ENCODE measurements at regions not wholly inside any gene's neighbourhood (a gene's known extent, or its start where the extent isn't known, plus 50 kb on each side); places are given as distances from the start of the nearest gene placed in this dataset.

DNA sequence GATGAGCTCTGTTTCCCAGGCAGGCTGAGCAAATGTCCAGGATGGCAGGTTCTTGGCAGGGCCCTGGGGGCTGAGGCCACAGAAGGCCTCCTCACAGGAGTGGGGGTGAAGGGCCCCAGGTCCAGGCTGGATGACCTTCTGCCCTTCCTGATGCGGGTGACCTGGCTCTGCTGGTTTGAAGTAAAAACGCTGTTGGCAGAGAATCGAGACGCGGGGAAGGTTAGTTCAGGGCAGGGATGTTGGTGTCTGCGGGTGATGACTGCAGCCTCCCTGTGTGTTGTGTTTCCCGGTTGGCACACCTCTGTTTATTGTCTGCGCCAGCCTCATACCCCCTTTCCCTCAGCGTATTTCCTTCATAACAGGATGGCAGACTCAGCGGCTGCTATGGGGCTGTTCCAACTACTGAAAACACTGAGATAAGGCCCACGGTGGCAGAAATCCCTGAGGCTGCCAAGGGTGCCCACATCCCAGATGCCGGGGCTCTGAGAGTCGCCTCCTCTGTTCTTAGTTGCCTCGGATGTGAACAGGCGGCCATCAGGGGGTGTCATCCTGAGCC, 104.6 kb downstream of the METRNL start:
- Histone ChIP-seq H3K27me3 (ENCODE audit: insufficient read depth, low read length) (peaks cover 22% of the 10 kb centered on the region), H3K9me3 (ENCODE audit: low read length) (no peaks in the 10 kb centered on the region), H3K4me1 (ENCODE audit: insufficient read depth, low read length, severe bottlenecking) (no peaks in the 10 kb centered on the region), H3K9me2 (ENCODE audit: low read depth, low read length) (no peaks in the 10 kb centered on the region), H3K27ac (ENCODE audit: low read depth, low read length, poor library complexity, severe bottlenecking) (no peak overlapping the region), H3K4me3 (ENCODE audit: low read depth, low read length, poor library complexity, severe bottlenecking) (no peak overlapping the region), H3F3A (ENCODE audit: insufficient read depth, low read length) (no peaks in the 10 kb centered on the region), H2AFZ (ENCODE audit: low read length) (no peak overlapping the region), H3K9ac (ENCODE audit: low read length) (no peak overlapping the region), H3K79me2 (ENCODE audit: insufficient read depth, low read length) (no peaks in the 10 kb centered on the region), H3K36me3 (ENCODE audit: insufficient read depth, low read length) (no peaks in the 10 kb centered on the region), H3K4me2 (ENCODE audit: low read length) (no peak overlapping the region), H4K20me1 (ENCODE audit: insufficient read depth, low read length) (no peaks in the 10 kb centered on the region)
- TF ChIP-seq, protein P1, sequence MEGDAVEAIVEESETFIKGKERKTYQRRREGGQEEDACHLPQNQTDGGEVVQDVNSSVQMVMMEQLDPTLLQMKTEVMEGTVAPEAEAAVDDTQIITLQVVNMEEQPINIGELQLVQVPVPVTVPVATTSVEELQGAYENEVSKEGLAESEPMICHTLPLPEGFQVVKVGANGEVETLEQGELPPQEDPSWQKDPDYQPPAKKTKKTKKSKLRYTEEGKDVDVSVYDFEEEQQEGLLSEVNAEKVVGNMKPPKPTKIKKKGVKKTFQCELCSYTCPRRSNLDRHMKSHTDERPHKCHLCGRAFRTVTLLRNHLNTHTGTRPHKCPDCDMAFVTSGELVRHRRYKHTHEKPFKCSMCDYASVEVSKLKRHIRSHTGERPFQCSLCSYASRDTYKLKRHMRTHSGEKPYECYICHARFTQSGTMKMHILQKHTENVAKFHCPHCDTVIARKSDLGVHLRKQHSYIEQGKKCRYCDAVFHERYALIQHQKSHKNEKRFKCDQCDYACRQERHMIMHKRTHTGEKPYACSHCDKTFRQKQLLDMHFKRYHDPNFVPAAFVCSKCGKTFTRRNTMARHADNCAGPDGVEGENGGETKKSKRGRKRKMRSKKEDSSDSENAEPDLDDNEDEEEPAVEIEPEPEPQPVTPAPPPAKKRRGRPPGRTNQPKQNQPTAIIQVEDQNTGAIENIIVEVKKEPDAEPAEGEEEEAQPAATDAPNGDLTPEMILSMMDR (IDR thresholded peaks at IDR 0.05; ENCODE audit: low read length): no peak
- no peak for TF ChIP-seq EZH2 (IDR thresholded peaks at IDR 0.05; ENCODE audit: borderline replicate concordance, low read length)

DNA sequence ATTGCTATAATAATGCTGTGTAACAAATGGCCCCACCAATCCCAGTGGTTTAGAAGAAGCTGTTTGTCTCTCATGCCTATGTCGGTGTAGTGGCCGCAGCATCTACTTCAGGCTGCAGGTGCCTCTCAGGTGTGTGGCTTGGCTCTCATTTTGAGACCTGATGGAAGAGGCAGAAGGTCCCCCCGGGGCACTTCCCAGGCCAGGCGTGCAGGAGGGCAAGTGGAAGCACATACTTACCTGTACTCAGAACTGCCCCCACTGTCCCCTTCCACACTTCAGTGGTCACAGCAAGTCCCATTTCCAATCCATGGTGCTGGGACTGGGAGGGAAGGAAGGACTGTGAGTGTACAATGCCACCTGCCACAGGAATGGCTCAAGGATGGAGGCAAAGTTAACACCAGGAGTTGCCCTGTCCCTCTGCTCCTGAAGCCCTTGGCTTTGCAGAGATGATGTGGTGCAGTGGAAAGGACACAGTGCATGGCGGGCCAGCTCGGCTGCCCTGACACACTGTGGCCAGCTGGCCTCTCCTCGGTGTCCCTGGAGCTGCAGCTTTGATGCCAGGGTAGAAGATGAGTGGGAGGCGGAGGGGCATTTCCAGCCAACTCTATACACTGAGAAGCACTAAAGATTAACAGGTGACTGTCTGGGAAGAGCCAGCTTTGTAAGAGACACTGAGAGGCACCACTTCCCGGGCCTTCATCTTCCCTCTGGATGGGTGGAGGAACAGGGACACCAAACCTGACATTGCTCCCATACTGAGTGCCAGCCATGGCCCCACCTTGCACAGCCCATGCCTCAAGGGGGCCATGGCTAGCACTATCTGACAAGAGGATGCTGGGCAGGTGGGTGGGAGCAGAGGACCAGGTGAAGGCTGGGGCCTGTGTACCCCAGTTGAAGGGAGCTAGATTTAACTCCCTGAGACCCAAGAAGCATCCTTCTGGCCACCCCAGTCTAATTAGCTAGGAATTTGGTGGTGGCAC, 105.9 kb downstream of the METRNL start:
- no peak overlapping the region for H3K27ac ChIP-seq (ENCODE audit: low read depth, low read length, poor library complexity, severe bottlenecking)
- no peak overlapping the region for H3K4me3 ChIP-seq (ENCODE audit: low read depth, low read length, poor library complexity, severe bottlenecking)
- H3K79me2 ChIP-seq (ENCODE audit: insufficient read depth, low read length): no peaks in the 10 kb centered on the region
- H3F3A ChIP-seq (ENCODE audit: insufficient read depth, low read length): no peaks in the 10 kb centered on the region
- H3K9me3 ChIP-seq (ENCODE audit: low read length): no peaks in the 10 kb centered on the region
- H3K36me3 ChIP-seq (ENCODE audit: insufficient read depth, low read length): no peaks in the 10 kb centered on the region
- no peak for TF ChIP-seq EZH2 (IDR thresholded peaks at IDR 0.05; ENCODE audit: borderline replicate concordance, low read length)
- TF ChIP-seq, protein P1 (IDR thresholded peaks at IDR 0.05; ENCODE audit: low read length): no peak
- H3K27me3 ChIP-seq (ENCODE audit: insufficient read depth, low read length): peaks cover 22% of the 10 kb centered on the region
- no peaks in the 10 kb centered on the region for H4K20me1 ChIP-seq (ENCODE audit: insufficient read depth, low read length)
- no peak overlapping the region for H3K9ac ChIP-seq (ENCODE audit: low read length)
- H3K4me1 ChIP-seq (ENCODE audit: insufficient read depth, low read length, severe bottlenecking): no peaks in the 10 kb centered on the region
- H3K4me2 ChIP-seq (ENCODE audit: low read length): no peak overlapping the region
- no peaks in the 10 kb centered on the region for H3K9me2 ChIP-seq (ENCODE audit: low read depth, low read length)
- H2AFZ ChIP-seq (ENCODE audit: low read length): no peak overlapping the region

DNA sequence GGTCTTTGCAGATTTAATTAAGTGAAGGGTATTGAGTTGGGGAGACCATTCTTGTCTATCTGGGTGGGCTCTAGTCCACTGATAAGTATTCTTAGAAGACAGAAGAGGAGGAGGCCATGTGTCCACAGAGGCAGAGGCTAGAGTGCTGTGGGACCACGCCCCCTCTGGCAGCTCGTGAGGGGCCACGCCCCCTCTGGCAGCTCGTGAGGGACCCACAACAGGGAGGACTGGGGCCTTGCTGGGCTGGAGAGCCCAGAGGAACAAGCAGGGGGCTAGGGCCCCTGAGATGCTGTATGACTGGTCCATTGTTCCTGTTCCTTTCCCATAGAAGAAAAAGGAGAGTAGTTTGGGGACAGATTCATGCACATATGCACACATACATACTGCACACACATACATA, 106.8 kb downstream of the METRNL start:
- Histone ChIP-seq H4K20me1 (ENCODE audit: insufficient read depth, low read length) (no peaks in the 10 kb centered on the region), H3K4me3 (ENCODE audit: low read depth, low read length, poor library complexity, severe bottlenecking) (no peak overlapping the region), H3K27me3 (ENCODE audit: insufficient read depth, low read length) (peaks cover 22% of the 10 kb centered on the region), H3K4me1 (ENCODE audit: insufficient read depth, low read length, severe bottlenecking) (no peaks in the 10 kb centered on the region), H2AFZ (ENCODE audit: low read length) (no peak overlapping the region), H3K27ac (ENCODE audit: low read depth, low read length, poor library complexity, severe bottlenecking) (no peak overlapping the region), H3K9ac (ENCODE audit: low read length) (no peak overlapping the region), H3F3A (ENCODE audit: insufficient read depth, low read length) (no peaks in the 10 kb centered on the region), H3K9me2 (ENCODE audit: low read depth, low read length) (no peaks in the 10 kb centered on the region), H3K9me3 (ENCODE audit: low read length) (no peaks in the 10 kb centered on the region), H3K36me3 (ENCODE audit: insufficient read depth, low read length) (no peaks in the 10 kb centered on the region), H3K4me2 (ENCODE audit: low read length) (no peak overlapping the region), H3K79me2 (ENCODE audit: insufficient read depth, low read length) (no peaks in the 10 kb centered on the region)
- TF ChIP-seq, protein P1 (IDR thresholded peaks at IDR 0.05; ENCODE audit: low read length): no peak
- no peak for TF ChIP-seq EZH2 (IDR thresholded peaks at IDR 0.05; ENCODE audit: borderline replicate concordance, low read length)

All from OCI-LY1 (cell line).